Spinal cord (tissue), 9 donors: ENCODE measurements at regions not wholly inside any gene's neighbourhood (a gene's known extent, or its start where the extent isn't known, plus 50 kb on each side); places are given as distances from the start of the nearest gene placed in this dataset.

Source experiments
- DNase-seq, 6 donors: peaks; one replicate each; pipeline versions ENCODE4 v3.0.0 to v3.0.0-alpha.2; 2013 to 2015; ENCODE audit warnings: low spot score in 6 of 6, low read depth in 4 of 6
- H3K27ac ChIP-seq: one replicate; pipeline ENCODE4 v1.5.1; 2013; ENCODE audit warnings: low read depth, low read length, control low read depth
- H3K27me3 ChIP-seq: one replicate; pipeline ENCODE4 v1.6.1; 2013; ENCODE audit warnings: low read length; ENCODE audit not compliant: control insufficient read depth, insufficient read depth
- H3K36me3 ChIP-seq: one replicate; pipeline ENCODE4 v1.6.1; 2013; ENCODE audit warnings: low read length; ENCODE audit not compliant: control insufficient read depth, insufficient read depth
- H3K4me1 ChIP-seq: one replicate; pipeline ENCODE4 v1.6.1; 2013; ENCODE audit warnings: low read length; ENCODE audit not compliant: control insufficient read depth, insufficient read depth
- H3K4me3 ChIP-seq: one replicate; pipeline ENCODE4 v1.5.1; 2013; ENCODE audit warnings: low read depth, low read length, control low read depth
- H3K9me3 ChIP-seq: one replicate; pipeline ENCODE4 v1.6.1; 2013; ENCODE audit warnings: low read length; ENCODE audit not compliant: control insufficient read depth, insufficient read depth
- WGBS: methylation state at CpG from one replicate; pipeline ENCODE4 v1.1.5; 2013; ENCODE audit warnings: missing lambda C conversion rate; ENCODE audit not compliant: insufficient coverage; 5-methylcytosine and 5-hydroxymethylcytosine counted together
- donor health status: healthy.

DNA sequence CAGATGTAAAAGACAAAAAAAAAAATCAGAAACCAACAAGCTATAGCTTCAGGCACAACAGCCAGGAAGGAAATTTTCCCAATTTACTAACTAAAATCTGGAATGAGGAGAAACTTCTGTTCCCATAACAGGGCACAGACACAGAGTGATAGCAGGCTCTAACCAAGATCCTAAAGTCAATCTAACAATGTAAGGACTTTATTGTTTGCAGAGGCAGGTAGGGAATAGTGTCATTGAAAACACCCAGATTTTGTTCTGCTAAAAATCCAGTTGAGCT is 166.6 kb upstream of the ATP1B1 start:
- no peak for DNase-seq
- no peak overlapping the region for H3K27ac ChIP-seq
- H3K4me3 ChIP-seq: no peak overlapping the region
- H3K36me3 ChIP-seq: no peaks in the 10 kb centered on the region
- no peaks in the 10 kb centered on the region for H3K4me1 ChIP-seq
- no peaks in the 10 kb centered on the region for H3K27me3 ChIP-seq
- no peaks in the 10 kb centered on the region for H3K9me3 ChIP-seq

DNA sequence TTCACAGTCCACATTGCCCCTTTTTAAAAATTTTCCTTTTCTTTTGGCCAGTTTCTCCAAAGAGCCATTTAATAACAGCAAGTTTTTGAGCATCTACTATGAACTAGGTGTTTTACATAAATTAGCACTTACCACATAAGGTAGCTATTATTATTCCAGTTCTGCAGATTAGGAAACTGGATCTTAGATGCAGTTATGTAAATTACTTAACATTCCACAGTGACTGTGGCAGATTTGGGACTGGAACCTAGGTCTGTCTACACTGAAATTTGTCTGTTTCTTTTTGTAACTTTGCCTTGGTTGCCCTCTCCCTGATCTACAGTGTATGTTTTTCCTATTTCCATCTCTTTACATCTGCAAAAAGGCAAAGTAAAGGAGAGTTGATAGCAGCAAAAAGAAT is 164.8 kb upstream of the ATP1B1 start:
- H3K27me3 ChIP-seq: no peaks in the 10 kb centered on the region
- no peaks in the 10 kb centered on the region for H3K36me3 ChIP-seq
- DNase-seq: no peak
- H3K4me1 ChIP-seq: no peaks in the 10 kb centered on the region
- H3K27ac ChIP-seq: no peak overlapping the region
- no peaks in the 10 kb centered on the region for H3K9me3 ChIP-seq
- H3K4me3 ChIP-seq: no peak overlapping the region

- Histone ChIP-seq H3K27me3 (no peaks in the 10 kb centered on the region), H3K9me3 (no peaks in the 10 kb centered on the region), H3K27ac (no peak overlapping the region), H3K4me1 (no peaks in the 10 kb centered on the region), H3K36me3 (no peaks in the 10 kb centered on the region), H3K4me3 (no peak overlapping the region)
- WGBS: no CpG with 5 or more reads among the region's 2 CpGs
- DNase-seq: no peak
Measured at GRCh38 chr1:168942165-168942564, 164.3 kb upstream of the ATP1B1 start.

DNA sequence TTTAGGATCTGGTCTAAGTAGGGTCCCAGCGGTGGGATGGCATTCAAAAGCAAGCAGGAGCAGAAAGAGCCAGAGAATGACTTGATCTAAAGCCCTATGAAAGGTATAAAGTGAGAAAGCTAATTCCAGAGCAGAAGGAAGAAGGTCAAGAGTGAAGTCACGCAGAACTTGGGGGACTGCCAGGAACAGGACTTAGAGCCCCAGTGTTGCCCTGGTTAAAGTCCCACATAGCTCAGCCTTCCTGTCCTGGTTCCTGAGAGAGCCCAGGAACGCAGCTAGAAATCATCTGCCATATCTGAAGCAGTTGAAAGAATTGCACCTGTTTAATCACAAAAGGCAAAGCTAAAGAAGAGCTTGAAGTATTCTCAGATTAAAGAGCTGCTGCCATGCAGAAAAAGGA is 160.6 kb upstream of the ATP1B1 start:
- H3K27me3 ChIP-seq: no peaks in the 10 kb centered on the region
- WGBS: 42% methylated on average over 3 of the region's 3 CpGs
- H3K36me3 ChIP-seq: no peaks in the 10 kb centered on the region
- H3K27ac ChIP-seq: no peak overlapping the region
- DNase-seq: peak in 3 of 6 donors; percentile 5 to 47 (median 17)
- no peak overlapping the region for H3K4me3 ChIP-seq
- H3K9me3 ChIP-seq: no peaks in the 10 kb centered on the region
- no peaks in the 10 kb centered on the region for H3K4me1 ChIP-seq

DNA sequence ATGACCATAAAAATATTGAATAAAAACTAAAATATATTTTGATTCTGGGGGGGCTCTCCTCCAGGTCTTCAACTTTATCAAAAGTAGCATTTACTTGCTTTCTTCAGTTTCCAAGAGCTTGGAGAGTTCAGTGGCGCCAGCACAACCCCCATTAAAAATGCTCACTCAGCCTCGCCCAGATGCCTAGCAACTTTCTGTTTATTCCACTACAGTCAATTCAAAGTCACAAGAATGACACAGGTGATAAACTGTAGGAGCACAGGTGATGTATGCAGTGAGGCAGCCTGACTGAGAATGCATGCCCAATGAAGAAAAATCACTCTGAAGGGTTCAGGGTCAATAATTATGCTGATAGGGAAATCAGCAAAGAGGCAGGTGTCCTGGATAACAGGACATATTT is 159.4 kb upstream of the ATP1B1 start:
- Histone ChIP-seq H3K27me3 (no peaks in the 10 kb centered on the region), H3K27ac (no peak overlapping the region), H3K36me3 (no peaks in the 10 kb centered on the region), H3K4me1 (no peaks in the 10 kb centered on the region), H3K4me3 (no peak overlapping the region), H3K9me3 (no peaks in the 10 kb centered on the region)
- no peak for DNase-seq
- no CpG with 5 or more reads among the region's 2 CpGs for WGBS

DNA sequence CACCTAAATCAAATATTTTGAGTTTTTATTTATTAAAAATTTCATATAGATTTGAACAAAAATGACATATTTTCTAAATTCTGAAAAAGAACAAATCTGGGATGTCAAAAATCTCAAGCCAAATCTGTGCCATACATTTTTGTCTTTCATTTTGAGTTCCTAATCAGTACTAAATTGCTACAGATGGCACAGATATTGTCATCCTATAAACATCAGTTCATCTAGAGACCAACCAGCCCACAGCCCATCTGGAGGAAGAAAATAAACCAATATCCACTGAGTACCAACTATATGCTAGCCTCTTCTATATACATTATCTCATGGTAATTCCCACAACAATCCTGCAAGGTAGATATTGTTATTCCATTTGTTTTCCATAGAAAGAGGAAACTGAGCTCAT is 156.8 kb upstream of the ATP1B1 start:
- Histone ChIP-seq H3K4me3 (no peak overlapping the region), H3K9me3 (no peaks in the 10 kb centered on the region), H3K27ac (no peak overlapping the region), H3K27me3 (no peaks in the 10 kb centered on the region), H3K36me3 (no peaks in the 10 kb centered on the region), H3K4me1 (no peaks in the 10 kb centered on the region)
- no peak for DNase-seq

DNA sequence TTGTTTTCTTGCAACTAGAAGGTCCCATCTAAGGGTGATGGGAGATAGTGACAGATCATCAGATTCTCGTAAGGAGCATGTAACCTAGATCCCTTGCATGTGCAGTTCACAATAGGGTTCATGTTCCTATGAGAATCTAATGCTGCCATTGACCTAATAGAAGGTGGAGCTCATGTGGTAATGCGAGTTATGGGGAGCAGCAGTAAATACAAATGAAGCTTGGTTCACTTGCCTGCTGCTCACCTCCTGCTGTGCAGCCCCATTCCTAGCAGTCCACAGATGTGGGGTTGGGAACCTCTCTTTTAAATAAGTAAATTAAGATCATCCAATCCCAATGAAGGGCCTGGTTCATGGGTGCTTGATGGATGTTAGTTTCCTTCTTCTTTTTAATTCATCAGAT is 148.7 kb upstream of the ATP1B1 start:
- WGBS: 100% methylated on average over 1 of the region's 2 CpGs
- H3K27me3 ChIP-seq: no peaks in the 10 kb centered on the region
- no peaks in the 10 kb centered on the region for H3K4me1 ChIP-seq
- no peaks in the 10 kb centered on the region for H3K9me3 ChIP-seq
- H3K4me3 ChIP-seq: no peak overlapping the region
- H3K36me3 ChIP-seq: no peaks in the 10 kb centered on the region
- H3K27ac ChIP-seq: no peak overlapping the region
- no peak for DNase-seq

- Histone ChIP-seq H3K36me3 (no peaks in the 10 kb centered on the region), H3K27ac (no peak overlapping the region), H3K27me3 (no peaks in the 10 kb centered on the region), H3K4me3 (no peak overlapping the region), H3K9me3 (no peaks in the 10 kb centered on the region), H3K4me1 (no peaks in the 10 kb centered on the region)
- peak in 1 of 6 donors; percentile 33 for DNase-seq
- WGBS: 70% methylated on average over 3 of the region's 5 CpGs
Measured at GRCh38 chr1:168958562-168959289, 147.8 kb upstream of the ATP1B1 start.

DNA sequence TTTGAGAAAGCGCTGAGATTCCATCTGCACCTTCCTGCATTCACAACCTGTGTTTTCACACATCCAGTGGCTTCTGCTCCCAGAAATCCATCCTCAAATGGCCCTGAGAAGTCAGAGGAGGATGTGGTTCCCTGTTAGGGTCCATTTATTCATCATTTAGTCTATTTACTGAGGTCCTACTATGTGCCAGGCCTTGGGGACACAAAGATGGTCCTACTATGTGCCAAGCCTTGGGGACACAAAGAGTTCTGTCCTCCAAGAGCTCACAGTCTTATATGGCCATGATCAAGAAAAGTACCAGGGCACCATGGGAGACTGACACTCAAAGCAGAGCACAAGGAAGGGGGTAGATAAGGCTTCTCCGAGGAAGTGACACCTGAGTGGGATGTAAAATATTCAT is 147.1 kb upstream of the ATP1B1 start:
- Histone ChIP-seq H3K27ac (no peak overlapping the region), H3K4me3 (no peak overlapping the region), H3K4me1 (no peaks in the 10 kb centered on the region), H3K27me3 (no peaks in the 10 kb centered on the region), H3K36me3 (no peaks in the 10 kb centered on the region), H3K9me3 (no peaks in the 10 kb centered on the region)
- WGBS: no CpG with 5 or more reads among the region's 2 CpGs
- no peak for DNase-seq

DNA sequence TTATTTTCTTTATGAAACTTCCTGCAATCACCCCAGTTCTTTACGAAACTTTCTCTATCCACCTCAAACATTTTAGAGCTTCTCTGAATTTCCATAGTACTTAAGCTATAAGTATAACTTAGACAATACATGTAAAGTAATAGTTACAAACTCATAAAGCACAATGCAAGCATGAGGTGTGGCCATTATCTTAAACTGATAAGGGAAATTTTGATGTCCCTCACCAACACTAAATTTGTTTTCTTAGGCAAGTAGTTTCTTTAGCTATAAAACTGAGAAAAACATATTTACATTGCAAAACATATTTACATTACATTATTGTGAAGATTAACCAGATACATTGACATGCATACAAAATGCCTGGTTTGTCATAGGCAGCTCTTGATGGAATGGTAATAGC is 146.4 kb upstream of the ATP1B1 start:
- DNase-seq: no peak
- Histone ChIP-seq H3K27me3 (no peaks in the 10 kb centered on the region), H3K36me3 (no peaks in the 10 kb centered on the region), H3K4me1 (no peaks in the 10 kb centered on the region), H3K9me3 (no peaks in the 10 kb centered on the region), H3K4me3 (no peak overlapping the region), H3K27ac (no peak overlapping the region)
- no CpG with 5 or more reads among the region's 1 CpG for WGBS
